ENCODE measurements at regions not wholly inside any gene's neighbourhood (a gene's known extent, or its start where the extent isn't known, plus 50 kb on each side); places are given as distances from the start of the nearest gene placed in this dataset.

GRCh38 chr2:175463169-175463568, 281.7 kb upstream of the ATP5MC3 start:
- Histone ChIP-seq H3K4me1 (no peaks in the 10 kb centered on the region), H3K27ac (no peak overlapping the region), H3K9me3 (peaks cover 0 to 9% (median 8%) of the 10 kb centered on the region in 4 donors), H3K36me3 (no peaks in the 10 kb centered on the region), H3K27me3 (no peaks in the 10 kb centered on the region), H3K4me3 (no peak overlapping the region)
- no peak for TF ChIP-seq POLR2AphosphoS5 (IDR thresholded peaks at IDR 0.05)
- intact Hi-C loops (cut with DNase I; ENCODE audit: low total_unique reads), result no loop called here
- no peak for DNase-seq
- whole genome bisulfite sequencing, 5 donors, result 84 to 97% (median 92%) methylated on average over 2 of the region's 2 CpGs

DNA sequence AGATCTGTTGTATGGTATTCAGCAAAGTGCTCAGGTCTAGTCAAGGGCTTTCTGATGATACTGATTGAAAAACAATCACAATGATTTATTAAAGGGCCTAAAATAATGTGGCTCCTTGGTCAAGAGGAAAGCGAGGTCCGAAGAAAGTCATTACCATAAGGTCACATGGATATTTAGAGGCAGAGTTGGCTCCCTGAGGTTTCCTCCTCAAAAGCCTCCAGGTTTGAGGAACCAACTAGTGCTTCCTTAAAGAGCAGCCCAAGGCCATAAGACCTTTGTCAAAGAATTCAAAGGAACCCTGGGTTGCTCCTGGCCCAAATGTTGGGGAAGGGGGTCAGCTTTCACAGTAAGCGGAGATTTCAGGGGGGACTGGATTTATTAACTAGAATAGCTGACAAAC, 280.7 kb upstream of the ATP5MC3 start:
- TF ChIP-seq EP300 (IDR thresholded peaks at IDR 0.05), result no peak
- TF ChIP-seq, protein P1, sequence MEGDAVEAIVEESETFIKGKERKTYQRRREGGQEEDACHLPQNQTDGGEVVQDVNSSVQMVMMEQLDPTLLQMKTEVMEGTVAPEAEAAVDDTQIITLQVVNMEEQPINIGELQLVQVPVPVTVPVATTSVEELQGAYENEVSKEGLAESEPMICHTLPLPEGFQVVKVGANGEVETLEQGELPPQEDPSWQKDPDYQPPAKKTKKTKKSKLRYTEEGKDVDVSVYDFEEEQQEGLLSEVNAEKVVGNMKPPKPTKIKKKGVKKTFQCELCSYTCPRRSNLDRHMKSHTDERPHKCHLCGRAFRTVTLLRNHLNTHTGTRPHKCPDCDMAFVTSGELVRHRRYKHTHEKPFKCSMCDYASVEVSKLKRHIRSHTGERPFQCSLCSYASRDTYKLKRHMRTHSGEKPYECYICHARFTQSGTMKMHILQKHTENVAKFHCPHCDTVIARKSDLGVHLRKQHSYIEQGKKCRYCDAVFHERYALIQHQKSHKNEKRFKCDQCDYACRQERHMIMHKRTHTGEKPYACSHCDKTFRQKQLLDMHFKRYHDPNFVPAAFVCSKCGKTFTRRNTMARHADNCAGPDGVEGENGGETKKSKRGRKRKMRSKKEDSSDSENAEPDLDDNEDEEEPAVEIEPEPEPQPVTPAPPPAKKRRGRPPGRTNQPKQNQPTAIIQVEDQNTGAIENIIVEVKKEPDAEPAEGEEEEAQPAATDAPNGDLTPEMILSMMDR (IDR thresholded peaks at IDR 0.05), result no peak
- no peak for TF ChIP-seq POLR2AphosphoS5 (IDR thresholded peaks at IDR 0.05)
- no peak for TF ChIP-seq POLR2A (IDR thresholded peaks at IDR 0.05)
- intact Hi-C loops (cut with DNase I; ENCODE audit: low total_unique reads), result no loop called here
- no peaks in the 10 kb centered on the region for H3K36me3 ChIP-seq

DNA sequence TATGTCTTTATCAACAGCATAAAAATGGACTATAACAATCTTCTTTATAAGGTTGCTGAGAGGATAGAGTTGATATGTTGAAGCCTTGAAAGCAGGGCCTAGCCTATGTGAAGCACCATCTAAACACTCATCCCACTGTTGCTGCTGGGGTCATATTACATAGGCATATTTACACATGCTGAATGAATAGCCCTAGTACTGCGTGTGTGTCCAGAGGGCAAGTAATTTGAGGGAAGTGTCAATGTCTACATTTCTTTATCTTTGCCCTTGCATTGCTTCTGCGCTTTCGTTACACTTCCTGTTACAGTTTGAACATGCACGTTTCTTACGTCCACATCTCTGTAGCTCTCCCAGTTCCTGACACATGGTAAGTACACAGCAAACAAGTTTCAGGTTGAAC, 280.3 kb upstream of the ATP5MC3 start:
- intact Hi-C loops (cut with DNase I; ENCODE audit: low total_unique reads), result no loop called here
- WGBS, 5 donors, result 30 to 53% (median 34%) methylated on average over 5 of the region's 5 CpGs
- H3K9me3 ChIP-seq, result peaks cover 0 to 9% (median 8%) of the 10 kb centered on the region in 4 donors

More for the DNA sequence above, 280.7 kb upstream of the ATP5MC3 start:
- H3K4me3 ChIP-seq, result no peak overlapping the region
- H3K9me3 ChIP-seq, result peaks cover 0 to 9% (median 8%) of the 10 kb centered on the region in 4 donors
- H3K4me1 ChIP-seq, result no peaks in the 10 kb centered on the region
- H3K27ac ChIP-seq, result no peak overlapping the region
- no peaks in the 10 kb centered on the region for H3K27me3 ChIP-seq
- DNase-seq, result no peak
- WGBS, 5 donors, result 86 to 99% (median 95%) methylated on average over 3 of the region's 3 CpGs

GRCh38 chr2:175457895-175458448, 276.5 kb upstream of the ATP5MC3 start:
- DNase-seq, result no peak
- no peaks in the 10 kb centered on the region for H3K36me3 ChIP-seq
- peaks cover 0 to 1% (median 0%) of the 10 kb centered on the region in 3 donors for H3K27me3 ChIP-seq
- H3K4me1 ChIP-seq, result no peaks in the 10 kb centered on the region
- peaks cover 0 to 9% (median 8%) of the 10 kb centered on the region in 4 donors for H3K9me3 ChIP-seq
- H3K27ac ChIP-seq, result no peak overlapping the region
- H3K4me3 ChIP-seq, result no peak overlapping the region
- 35 to 47% (median 38%) methylated on average over 7 of the region's 7 CpGs for WGBS, 5 donors
- intact Hi-C loops (cut with DNase I; ENCODE audit: low total_unique reads), result no loop called here
- TF ChIP-seq EP300 (IDR thresholded peaks at IDR 0.05), result no peak

More for the DNA sequence above, 280.3 kb upstream of the ATP5MC3 start:
- Histone ChIP-seq H3K36me3 (no peaks in the 10 kb centered on the region), H3K4me3 (no peak overlapping the region), H3K27ac (no peak overlapping the region), H3K4me1 (no peaks in the 10 kb centered on the region), H3K27me3 (no peaks in the 10 kb centered on the region)
- DNase-seq, result no peak
- no peak for TF ChIP-seq EP300 (IDR thresholded peaks at IDR 0.05)
- TF ChIP-seq POLR2A (IDR thresholded peaks at IDR 0.05), result no peak
- no peak for TF ChIP-seq POLR2AphosphoS5 (IDR thresholded peaks at IDR 0.05)
- TF ChIP-seq, protein P1 (IDR thresholded peaks at IDR 0.05), result no peak

DNA sequence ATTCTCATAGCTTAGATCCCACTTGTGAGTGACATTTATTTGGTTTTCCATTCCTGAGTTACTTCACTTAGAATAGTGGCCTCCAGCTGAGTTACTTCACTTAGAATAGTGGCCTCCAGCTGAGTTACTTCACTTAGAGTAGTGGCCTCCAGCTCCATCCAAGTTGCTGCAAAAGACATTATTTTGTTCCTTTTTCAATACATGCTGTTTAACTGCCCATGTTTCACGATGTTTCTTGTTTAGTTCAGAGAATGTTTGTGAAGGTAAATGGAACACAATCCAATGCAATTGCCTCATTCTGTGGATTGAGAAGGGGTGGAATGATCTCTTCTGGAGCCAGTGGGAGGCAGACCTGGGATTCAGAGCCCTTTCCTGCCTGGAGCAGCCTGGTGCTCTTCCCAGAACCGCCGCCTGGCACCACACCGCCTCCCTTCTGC, 273.5 kb upstream of the ATP5MC3 start:
- no peak overlapping the region for H3K4me3 ChIP-seq
- H3K4me1 ChIP-seq, result no peaks in the 10 kb centered on the region
- H3K36me3 ChIP-seq, result no peaks in the 10 kb centered on the region
- TF ChIP-seq POLR2AphosphoS5 (IDR thresholded peaks at IDR 0.05) (no peak), POLR2A (IDR thresholded peaks at IDR 0.05) (no peak), EP300 (IDR thresholded peaks at IDR 0.05) (no peak)
- TF ChIP-seq, protein P1 (IDR thresholded peaks at IDR 0.05), result no peak
- no peak overlapping the region for H3K27ac ChIP-seq
- intact Hi-C loops (cut with DNase I; ENCODE audit: low total_unique reads), result no loop called here
- WGBS, 5 donors, result 76 to 90% (median 82%) methylated on average over 4 of the region's 4 CpGs
- no peaks in the 10 kb centered on the region for H3K9me3 ChIP-seq
- peaks cover 0 to 4% (median 0%) of the 10 kb centered on the region in 3 donors for H3K27me3 ChIP-seq
- no peak for DNase-seq
